SH-SY5Y (cell line): ENCODE measurements at regions not wholly inside any gene's neighbourhood (a gene's known extent, or its start where the extent isn't known, plus 50 kb on each side); places are given as distances from the start of the nearest gene placed in this dataset.

Experiments used
- GATA2 ChIP-seq: IDR thresholded peaks from 2 replicates; pipeline ENCODE4 v1.6.1; 2011; ENCODE audit warnings: mild to moderate bottlenecking, low read depth, low read length
- GATA3 ChIP-seq: IDR thresholded peaks from 2 replicates; pipeline ENCODE4 v1.6.1; 2011; ENCODE audit warnings: low read depth, mild to moderate bottlenecking, low read length, moderate library complexity

GRCh38 chr2:145759228-145759915 is 1239.5 kb upstream of the ZEB2 start:
- TF ChIP-seq GATA2 (no peak), GATA3 (no peak)
